Sigmoid colon (tissue), 4 donors: ENCODE measurements at regions not wholly inside any gene's neighbourhood (a gene's known extent, or its start where the extent isn't known, plus 50 kb on each side); places are given as distances from the start of the nearest gene placed in this dataset.

Source experiments
- EP300 ChIP-seq, 4 donors: sonication (generic); formaldehyde crosslinking; IDR thresholded peaks; one replicate each; pipeline ENCODE4 v1.6.1; 2017; ENCODE audit warnings: antibody characterized with exemption in 4 of 4
- POLR2A ChIP-seq, 2 donors: fragments of 450-650 bp; IDR thresholded peaks; one replicate each; pipeline ENCODE4 v1.6.1; 2016; ENCODE audit warnings: antibody characterized with exemption in 2 of 2, mild to moderate bottlenecking in 2 of 2, moderate library complexity in 2 of 2
- POLR2AphosphoS5 ChIP-seq, 4 donors: sonication (generic); formaldehyde crosslinking; IDR thresholded peaks; one replicate each; pipeline ENCODE4 v1.6.1; 2017; ENCODE audit warnings: antibody characterized with exemption in 4 of 4
- TF ChIP-seq, protein P1 (sequence below), 4 experiments: fragments of 450-650 bp in 3 of 4; fragments of 200-600 bp in 1 of 4; IDR thresholded peaks; one replicate each; pipeline ENCODE4 v1.5.1; 2016 to 2019; ENCODE audit warnings: antibody characterized with exemption in 4 of 4, mild to moderate bottlenecking in 3 of 4, moderate library complexity in 2 of 4

DNA sequence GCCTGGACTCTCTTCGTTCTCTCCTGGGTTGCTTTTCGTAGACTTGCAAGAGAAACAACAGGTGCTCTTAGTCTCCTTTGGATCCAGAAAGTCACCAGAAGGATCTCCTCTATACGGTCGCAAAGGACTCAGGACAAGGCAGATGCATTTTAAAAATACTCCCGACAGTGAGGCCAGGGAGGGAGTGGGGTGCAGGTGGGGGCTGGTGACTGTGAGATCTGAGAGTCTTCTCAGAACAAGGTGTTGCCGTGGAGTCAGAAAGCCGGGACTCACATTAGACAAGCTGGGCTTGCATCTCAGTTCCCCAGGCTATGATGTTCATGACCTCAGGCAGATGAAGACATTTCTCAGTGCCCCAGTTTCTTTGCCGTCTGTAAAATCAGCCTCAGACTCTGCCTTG is 507.2 kb downstream of the TCERG1L start:
- TF ChIP-seq, protein P1, sequence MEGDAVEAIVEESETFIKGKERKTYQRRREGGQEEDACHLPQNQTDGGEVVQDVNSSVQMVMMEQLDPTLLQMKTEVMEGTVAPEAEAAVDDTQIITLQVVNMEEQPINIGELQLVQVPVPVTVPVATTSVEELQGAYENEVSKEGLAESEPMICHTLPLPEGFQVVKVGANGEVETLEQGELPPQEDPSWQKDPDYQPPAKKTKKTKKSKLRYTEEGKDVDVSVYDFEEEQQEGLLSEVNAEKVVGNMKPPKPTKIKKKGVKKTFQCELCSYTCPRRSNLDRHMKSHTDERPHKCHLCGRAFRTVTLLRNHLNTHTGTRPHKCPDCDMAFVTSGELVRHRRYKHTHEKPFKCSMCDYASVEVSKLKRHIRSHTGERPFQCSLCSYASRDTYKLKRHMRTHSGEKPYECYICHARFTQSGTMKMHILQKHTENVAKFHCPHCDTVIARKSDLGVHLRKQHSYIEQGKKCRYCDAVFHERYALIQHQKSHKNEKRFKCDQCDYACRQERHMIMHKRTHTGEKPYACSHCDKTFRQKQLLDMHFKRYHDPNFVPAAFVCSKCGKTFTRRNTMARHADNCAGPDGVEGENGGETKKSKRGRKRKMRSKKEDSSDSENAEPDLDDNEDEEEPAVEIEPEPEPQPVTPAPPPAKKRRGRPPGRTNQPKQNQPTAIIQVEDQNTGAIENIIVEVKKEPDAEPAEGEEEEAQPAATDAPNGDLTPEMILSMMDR (IDR thresholded peaks at IDR 0.05), result no peak
- TF ChIP-seq POLR2AphosphoS5 (IDR thresholded peaks at IDR 0.05) (no peak), POLR2A (IDR thresholded peaks at IDR 0.05) (no peak), EP300 (IDR thresholded peaks at IDR 0.05) (no peak)
